T-helper 17 cell (primary cell): ENCODE measurements at regions not wholly inside any gene's neighbourhood (a gene's known extent, or its start where the extent isn't known, plus 50 kb on each side); places are given as distances from the start of the nearest gene placed in this dataset.

Experiments
- ATAC-seq: fragments of 150-1000 bp; cut with Tn5 transposase; 2 replicates; pipeline ENCODE4 v1.10.0; 2021; ENCODE audit warnings: mild to moderate bottlenecking, moderate library complexity
- DNase-seq, 3 donors: peaks; one replicate each; pipeline versions ENCODE4 v3.0.0 to v3.0.0-alpha.2; 2020 to 2021
- H3K9me3 ChIP-seq: one replicate; pipeline ENCODE4 v1.7.0; 2013; ENCODE audit warnings: low read length, mild to moderate bottlenecking; ENCODE audit not compliant: control insufficient read depth, poor library complexity, severe bottlenecking
- H3K27ac Mint-ChIP-seq: one replicate; pipeline ENCODE4 v1.8.0; 2022; ENCODE audit warnings: mild to moderate bottlenecking, moderate library complexity, mixed read lengths
- H3K27me3 Mint-ChIP-seq: one replicate; pipeline ENCODE4 v1.8.0; 2022; ENCODE audit warnings: mixed read lengths
- H3K36me3 Mint-ChIP-seq: one replicate; pipeline ENCODE4 v1.8.0; 2022; ENCODE audit warnings: low read depth, mixed read lengths
- H3K4me1 Mint-ChIP-seq: one replicate; pipeline ENCODE4 v1.8.0; 2022; ENCODE audit warnings: mild to moderate bottlenecking, mixed read lengths
- H3K4me3 Mint-ChIP-seq: one replicate; pipeline ENCODE4 v1.8.0; 2022; ENCODE audit warnings: mild to moderate bottlenecking, moderate library complexity, mixed read lengths

- no peak for DNase-seq
- ATAC-seq: no peak
- H3K4me1 Mint-ChIP-seq: no peaks in the 10 kb centered on the region
- H3K27me3 Mint-ChIP-seq: no peaks in the 10 kb centered on the region
- H3K36me3 Mint-ChIP-seq: no peaks in the 10 kb centered on the region
- no peak overlapping the region for H3K27ac Mint-ChIP-seq
- H3K9me3 ChIP-seq: no peaks in the 10 kb centered on the region
- no peak overlapping the region for H3K4me3 Mint-ChIP-seq
Measured at GRCh38 chr7:85593355-85593754, 406.5 kb upstream of the SEMA3D start.

- Mint-ChIP-seq H3K4me1 (no peaks in the 10 kb centered on the region), H3K27ac (no peak overlapping the region), H3K4me3 (no peak overlapping the region), H3K27me3 (no peaks in the 10 kb centered on the region), H3K36me3 (no peaks in the 10 kb centered on the region)
- H3K9me3 ChIP-seq: no peaks in the 10 kb centered on the region
- ATAC-seq (no peak), DNase-seq (no peak)
Measured at GRCh38 chr7:85587785-85588184, 400.9 kb upstream of the SEMA3D start.

GRCh38 chr7:85586091-85586490, 399.2 kb upstream of the SEMA3D start:
- Mint-ChIP-seq H3K27me3 (no peaks in the 10 kb centered on the region), H3K27ac (no peak overlapping the region), H3K4me1 (no peaks in the 10 kb centered on the region), H3K4me3 (no peak overlapping the region), H3K36me3 (no peaks in the 10 kb centered on the region)
- H3K9me3 ChIP-seq: no peaks in the 10 kb centered on the region
- DNase-seq (no peak), ATAC-seq (no peak)

GRCh38 chr7:85583131-85583953, 396.5 kb upstream of the SEMA3D start:
- no peaks in the 10 kb centered on the region for H3K36me3 Mint-ChIP-seq
- H3K4me3 Mint-ChIP-seq: no peak overlapping the region
- no peaks in the 10 kb centered on the region for H3K27me3 Mint-ChIP-seq
- ATAC-seq (no peak), DNase-seq (no peak)
- no peaks in the 10 kb centered on the region for H3K9me3 ChIP-seq
- H3K27ac Mint-ChIP-seq: no peak overlapping the region
- no peaks in the 10 kb centered on the region for H3K4me1 Mint-ChIP-seq

- ATAC-seq: no peak
- DNase-seq: no peak
- H3K9me3 ChIP-seq: no peaks in the 10 kb centered on the region
- H3K4me1 Mint-ChIP-seq: no peaks in the 10 kb centered on the region
- H3K27ac Mint-ChIP-seq: no peak overlapping the region
- H3K4me3 Mint-ChIP-seq: no peak overlapping the region
- no peaks in the 10 kb centered on the region for H3K27me3 Mint-ChIP-seq
- H3K36me3 Mint-ChIP-seq: no peaks in the 10 kb centered on the region
Measured at GRCh38 chr7:85573844-85574243, 387.0 kb upstream of the SEMA3D start.

- H3K9me3 ChIP-seq: no peaks in the 10 kb centered on the region
- H3K4me3 Mint-ChIP-seq: no peak overlapping the region
- no peak for ATAC-seq
- H3K27me3 Mint-ChIP-seq: no peaks in the 10 kb centered on the region
- DNase-seq: no peak
- no peaks in the 10 kb centered on the region for H3K36me3 Mint-ChIP-seq
- no peaks in the 10 kb centered on the region for H3K4me1 Mint-ChIP-seq
- H3K27ac Mint-ChIP-seq: no peak overlapping the region
Measured at GRCh38 chr7:85573346-85573745, 386.5 kb upstream of the SEMA3D start.

GRCh38 chr7:85570898-85571297, 384.0 kb upstream of the SEMA3D start:
- DNase-seq (no peak), ATAC-seq (no peak)
- no peaks in the 10 kb centered on the region for H3K27me3 Mint-ChIP-seq
- H3K9me3 ChIP-seq: no peaks in the 10 kb centered on the region
- H3K4me3 Mint-ChIP-seq: no peak overlapping the region
- H3K27ac Mint-ChIP-seq: no peak overlapping the region
- no peaks in the 10 kb centered on the region for H3K4me1 Mint-ChIP-seq
- H3K36me3 Mint-ChIP-seq: no peaks in the 10 kb centered on the region

- ATAC-seq: no peak
- H3K4me1 Mint-ChIP-seq: no peaks in the 10 kb centered on the region
Measured at GRCh38 chr7:85567983-85568382, 381.1 kb upstream of the SEMA3D start.

GRCh38 chr7:85566095-85566794, 379.4 kb upstream of the SEMA3D start:
- ATAC-seq: no peak
- H3K9me3 ChIP-seq: no peaks in the 10 kb centered on the region
- DNase-seq: no peak
- Mint-ChIP-seq H3K4me1 (no peaks in the 10 kb centered on the region), H3K36me3 (no peaks in the 10 kb centered on the region), H3K27ac (no peak overlapping the region), H3K27me3 (no peaks in the 10 kb centered on the region), H3K4me3 (no peak overlapping the region)

More at GRCh38 chr7:85567983-85568382, 381.1 kb upstream of the SEMA3D start:
- H3K9me3 ChIP-seq: no peaks in the 10 kb centered on the region
- Mint-ChIP-seq H3K36me3 (no peaks in the 10 kb centered on the region), H3K4me3 (no peak overlapping the region), H3K27ac (no peak overlapping the region), H3K27me3 (no peaks in the 10 kb centered on the region)
- no peak for DNase-seq

GRCh38 chr7:85565276-85565675, 378.4 kb upstream of the SEMA3D start:
- no peaks in the 10 kb centered on the region for H3K4me1 Mint-ChIP-seq
- no peak overlapping the region for H3K4me3 Mint-ChIP-seq
- no peak overlapping the region for H3K27ac Mint-ChIP-seq
- DNase-seq: no peak
- no peaks in the 10 kb centered on the region for H3K36me3 Mint-ChIP-seq
- ATAC-seq: no peak
- H3K27me3 Mint-ChIP-seq: no peaks in the 10 kb centered on the region
- no peaks in the 10 kb centered on the region for H3K9me3 ChIP-seq

GRCh38 chr7:85564861-85565260, 378.0 kb upstream of the SEMA3D start:
- no peaks in the 10 kb centered on the region for H3K4me1 Mint-ChIP-seq
- ATAC-seq (no peak), DNase-seq (no peak)
- H3K27me3 Mint-ChIP-seq: no peaks in the 10 kb centered on the region
- H3K27ac Mint-ChIP-seq: no peak overlapping the region
- H3K36me3 Mint-ChIP-seq: no peaks in the 10 kb centered on the region
- no peak overlapping the region for H3K4me3 Mint-ChIP-seq
- no peaks in the 10 kb centered on the region for H3K9me3 ChIP-seq

- no peaks in the 10 kb centered on the region for H3K9me3 ChIP-seq
- no peaks in the 10 kb centered on the region for H3K4me1 Mint-ChIP-seq
- no peak overlapping the region for H3K27ac Mint-ChIP-seq
- H3K27me3 Mint-ChIP-seq: no peaks in the 10 kb centered on the region
- ATAC-seq (no peak), DNase-seq (no peak)
- no peaks in the 10 kb centered on the region for H3K36me3 Mint-ChIP-seq
- no peak overlapping the region for H3K4me3 Mint-ChIP-seq
Measured at GRCh38 chr7:85561706-85562105, 374.9 kb upstream of the SEMA3D start.

- no peak for DNase-seq
- no peaks in the 10 kb centered on the region for H3K27me3 Mint-ChIP-seq
- H3K9me3 ChIP-seq: no peaks in the 10 kb centered on the region
- H3K36me3 Mint-ChIP-seq: no peaks in the 10 kb centered on the region
- ATAC-seq: no peak
- H3K4me1 Mint-ChIP-seq: no peaks in the 10 kb centered on the region
- H3K4me3 Mint-ChIP-seq: no peak overlapping the region
- no peak overlapping the region for H3K27ac Mint-ChIP-seq
Measured at GRCh38 chr7:85554236-85555178, 367.7 kb upstream of the SEMA3D start.
